Smooth muscle cell (in vitro differentiated cells): ENCODE measurements at regions not wholly inside any gene's neighbourhood (a gene's known extent, or its start where the extent isn't known, plus 50 kb on each side); places are given as distances from the start of the nearest gene placed in this dataset.
"Not testable (repeated sequence)": the region's sequence is repeated elsewhere in the genome, so short reads cannot be mapped to it uniquely, and the experiment has no call there.

Experiments
- DNase-seq: peaks from one replicate; lab custom pipeline; 2025; ENCODE audit not compliant: unreplicated experiment; lab: John Stamatoyannopoulos, UW
- H2AFZ ChIP-seq: fragments of 200-600 bp; sonication (generic); 2 replicates; pipeline ENCODE4 v1.6.0; 2016; ENCODE audit warnings: antibody characterized with exemption, low read depth, mild to moderate bottlenecking
- H3F3A ChIP-seq: fragments of 200-600 bp; sonication (generic); 2 replicates; pipeline ENCODE4 v1.6.0; 2017; ENCODE audit warnings: antibody characterized with exemption, low read depth
- H3K27ac ChIP-seq: fragments of 200-600 bp; sonication (generic); 2 replicates; pipeline ENCODE4 v1.5.1; 2016; ENCODE audit warnings: low read depth, mild to moderate bottlenecking
- H3K27me3 ChIP-seq: fragments of 200-600 bp; sonication (generic); 2 replicates; pipeline ENCODE4 v1.6.1; 2016; ENCODE audit warnings: low read depth, mild to moderate bottlenecking
- H3K36me3 ChIP-seq: fragments of 200-600 bp; sonication (generic); 2 replicates; pipeline ENCODE4 v1.5.1; 2016; ENCODE audit warnings: low read depth
- H3K4me1 ChIP-seq: fragments of 200-600 bp; sonication (generic); 2 replicates; pipeline ENCODE4 v1.5.1; 2016; ENCODE audit warnings: low read depth
- H3K4me2 ChIP-seq: fragments of 200-600 bp; sonication (generic); 2 replicates; pipeline ENCODE4 v1.6.0; 2016; ENCODE audit warnings: mild to moderate bottlenecking
- H3K4me3 ChIP-seq: fragments of 200-600 bp; sonication (generic); 2 replicates; pipeline ENCODE4 v1.5.1; 2016; ENCODE audit warnings: mild to moderate bottlenecking
- H3K79me2 ChIP-seq: fragments of 200-600 bp; sonication (generic); 2 replicates; pipeline ENCODE4 v1.6.0; 2016; ENCODE audit warnings: low read depth, mild to moderate bottlenecking
- H3K9ac ChIP-seq: fragments of 200-600 bp; sonication (generic); 2 replicates; pipeline ENCODE4 v1.6.0; 2016; ENCODE audit warnings: low read depth
- H3K9me3 ChIP-seq: fragments of 200-600 bp; sonication (generic); replicated peaks from 2 replicates; pipeline ENCODE4 v1.5.1; 2016; ENCODE audit warnings: low read depth
- H4K20me1 ChIP-seq: fragments of 200-600 bp; sonication (generic); 2 replicates; pipeline ENCODE4 v1.6.0; 2016; ENCODE audit warnings: low read depth
- WGBS: methylation state at CpG from one replicate; pipeline ENCODE4 v1.1.7; 2016; ENCODE audit warnings: low lambda C conversion rate; 5-methylcytosine and 5-hydroxymethylcytosine counted together
- TF ChIP-seq, protein P1 (sequence below): fragments of 200-600 bp; sonication (generic); IDR thresholded peaks from 2 replicates; pipeline ENCODE4 v1.5.1; 2017; ENCODE audit warnings: borderline replicate concordance, mild to moderate bottlenecking, antibody characterized with exemption; ENCODE audit not compliant: insufficient read depth, poor library complexity, severe bottlenecking

DNA sequence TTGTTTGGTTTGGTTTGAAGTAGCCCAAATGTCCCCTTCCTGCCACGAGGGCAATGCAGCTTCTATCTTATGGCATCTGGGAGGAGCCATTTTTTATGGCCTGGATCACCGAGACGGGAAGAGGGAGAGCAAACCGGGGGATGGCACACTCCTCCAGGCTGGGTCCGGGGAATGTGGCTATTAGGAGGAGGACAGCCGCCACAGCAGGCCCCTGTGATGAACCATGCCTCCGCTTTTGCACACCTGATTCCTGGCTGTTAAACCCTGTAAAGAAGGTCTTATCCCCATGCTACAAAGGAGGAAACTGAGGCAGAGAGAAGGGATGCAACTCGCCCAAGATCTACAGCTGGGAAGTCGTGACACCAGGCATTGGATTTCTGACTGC lies 157.6 kb downstream of the OR4M2 start:
- Histone ChIP-seq H3K4me2 (no peak overlapping the region), H3K9me3 (peaks cover 31% of the 10 kb centered on the region)

GRCh38 chr15:22238276-22238958 lies 158.1 kb downstream of the OR4M2 start:
- not testable (repeated sequence) for H3K4me1 ChIP-seq, H2AFZ ChIP-seq, H3F3A ChIP-seq, DNase-seq, H3K79me2 ChIP-seq, H3K9ac ChIP-seq, H4K20me1 ChIP-seq, H3K36me3 ChIP-seq, H3K4me2 ChIP-seq, H3K27ac ChIP-seq, H3K27me3 ChIP-seq, H3K4me3 ChIP-seq
- peaks cover 30% of the 10 kb centered on the region for H3K9me3 ChIP-seq
- WGBS, result 71% methylated on average over 20 of the region's 20 CpGs

More for the DNA sequence above, 157.6 kb downstream of the OR4M2 start:
- H3K9ac ChIP-seq, result no peak overlapping the region
- no peaks in the 10 kb centered on the region for H3F3A ChIP-seq
- H2AFZ ChIP-seq, result no peak overlapping the region
- H3K79me2 ChIP-seq, result no peaks in the 10 kb centered on the region
- no peaks in the 10 kb centered on the region for H3K27me3 ChIP-seq
- no peak overlapping the region for H3K27ac ChIP-seq
- H3K4me3 ChIP-seq, result no peak overlapping the region
- no peaks in the 10 kb centered on the region for H3K36me3 ChIP-seq
- TF ChIP-seq, protein P1, sequence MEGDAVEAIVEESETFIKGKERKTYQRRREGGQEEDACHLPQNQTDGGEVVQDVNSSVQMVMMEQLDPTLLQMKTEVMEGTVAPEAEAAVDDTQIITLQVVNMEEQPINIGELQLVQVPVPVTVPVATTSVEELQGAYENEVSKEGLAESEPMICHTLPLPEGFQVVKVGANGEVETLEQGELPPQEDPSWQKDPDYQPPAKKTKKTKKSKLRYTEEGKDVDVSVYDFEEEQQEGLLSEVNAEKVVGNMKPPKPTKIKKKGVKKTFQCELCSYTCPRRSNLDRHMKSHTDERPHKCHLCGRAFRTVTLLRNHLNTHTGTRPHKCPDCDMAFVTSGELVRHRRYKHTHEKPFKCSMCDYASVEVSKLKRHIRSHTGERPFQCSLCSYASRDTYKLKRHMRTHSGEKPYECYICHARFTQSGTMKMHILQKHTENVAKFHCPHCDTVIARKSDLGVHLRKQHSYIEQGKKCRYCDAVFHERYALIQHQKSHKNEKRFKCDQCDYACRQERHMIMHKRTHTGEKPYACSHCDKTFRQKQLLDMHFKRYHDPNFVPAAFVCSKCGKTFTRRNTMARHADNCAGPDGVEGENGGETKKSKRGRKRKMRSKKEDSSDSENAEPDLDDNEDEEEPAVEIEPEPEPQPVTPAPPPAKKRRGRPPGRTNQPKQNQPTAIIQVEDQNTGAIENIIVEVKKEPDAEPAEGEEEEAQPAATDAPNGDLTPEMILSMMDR, result no peak
- no peaks in the 10 kb centered on the region for H4K20me1 ChIP-seq
- no peaks in the 10 kb centered on the region for H3K4me1 ChIP-seq
- 50% methylated on average over 9 of the region's 9 CpGs for WGBS
- DNase-seq, result no peak

DNA sequence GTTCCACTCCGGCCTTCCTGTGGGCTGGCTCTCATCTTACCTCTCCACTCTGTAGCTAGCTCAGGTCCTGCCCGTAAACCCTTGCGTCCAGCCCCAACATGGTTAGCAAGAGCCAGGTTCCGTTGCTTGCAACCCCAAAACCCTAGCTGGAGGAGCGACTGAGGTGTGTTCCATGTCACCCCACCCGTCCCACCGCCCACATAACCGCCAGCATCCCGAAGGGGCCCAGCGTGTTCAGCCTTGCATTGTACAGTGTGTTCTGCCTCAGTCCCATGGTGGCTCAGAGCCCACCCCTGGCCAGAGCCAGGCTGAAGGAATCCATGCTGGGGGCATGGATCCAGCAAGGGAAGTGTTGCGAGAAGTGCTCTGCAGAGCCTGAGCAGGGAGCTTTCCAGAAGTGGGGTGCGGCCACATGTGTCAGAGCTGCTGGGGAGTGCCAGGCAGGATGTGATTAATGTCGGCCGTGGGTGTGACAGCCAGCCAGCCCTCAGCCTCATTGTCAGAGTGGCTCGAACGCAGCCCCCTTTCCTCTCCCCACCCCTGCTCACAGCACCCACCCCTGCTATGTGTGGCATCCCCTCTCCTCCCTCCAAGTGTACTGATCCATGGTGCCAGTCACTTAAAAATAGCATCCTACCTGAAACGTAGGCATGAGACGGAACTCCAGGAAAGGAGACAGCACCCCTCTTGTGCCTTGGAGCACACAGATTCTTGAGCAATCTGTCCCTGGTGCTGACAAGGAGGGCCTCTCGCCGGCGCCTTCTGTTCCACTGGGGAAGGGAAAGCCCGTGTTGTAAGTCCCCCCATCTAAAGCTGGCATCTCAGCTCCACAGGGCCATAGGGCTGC lies 158.9 kb downstream of the OR4M2 start:
- H3K27ac ChIP-seq, H3K9ac ChIP-seq, H3K79me2 ChIP-seq, H3F3A ChIP-seq, H3K36me3 ChIP-seq, H3K4me2 ChIP-seq, DNase-seq, H3K4me1 ChIP-seq, H4K20me1 ChIP-seq, H3K27me3 ChIP-seq, H3K4me3 ChIP-seq, H2AFZ ChIP-seq: not testable (repeated sequence)
- WGBS, result 80% methylated on average over 22 of the region's 22 CpGs
- H3K9me3 ChIP-seq, result peaks cover 32% of the 10 kb centered on the region

- H3K4me3 ChIP-seq, result no peak overlapping the region
- no peaks in the 10 kb centered on the region for H3K27me3 ChIP-seq
- 58% methylated on average over 3 of the region's 3 CpGs for WGBS
- no peaks in the 10 kb centered on the region for H3K4me1 ChIP-seq
- H3K4me2 ChIP-seq, result no peak overlapping the region
- no peak overlapping the region for H3K9ac ChIP-seq
- no peaks in the 10 kb centered on the region for H3F3A ChIP-seq
- TF ChIP-seq, protein P1, result no peak
- H3K9me3 ChIP-seq, result peaks cover 31% of the 10 kb centered on the region
- H3K36me3 ChIP-seq, result no peaks in the 10 kb centered on the region
- H4K20me1 ChIP-seq, result no peaks in the 10 kb centered on the region
- H2AFZ ChIP-seq, result no peak overlapping the region
- no peak overlapping the region for H3K27ac ChIP-seq
- no peaks in the 10 kb centered on the region for H3K79me2 ChIP-seq
- no peak for DNase-seq
Measured at GRCh38 chr15:22239806-22240180, 159.5 kb downstream of the OR4M2 start.
